ENCODE measurements at regions not wholly inside any gene's neighbourhood (a gene's known extent, or its start where the extent isn't known, plus 50 kb on each side); places are given as distances from the start of the nearest gene placed in this dataset.

GRCh38 chr2:168330624-168331423 lies 83.4 kb upstream of the STK39 start:
- TF ChIP-seq CTCF (IDR thresholded peaks at IDR 0.05), result no peak
- no peak for TF ChIP-seq POLR2A (IDR thresholded peaks at IDR 0.05)

Data from breast epithelium (tissue), 3 donors.